GM12878 (cell line): ENCODE measurements at regions not wholly inside any gene's neighbourhood (a gene's known extent, or its start where the extent isn't known, plus 50 kb on each side); places are given as distances from the start of the nearest gene placed in this dataset.

Source experiments
- ATAC-seq: fragments of 200-7000 bp; cut with Tn5 transposase; 3 replicates; pipeline ENCODE4 v1.9.1; 2020; ENCODE audit warnings: mild to moderate bottlenecking, moderate library complexity
- BruUV-seq: library from RNA; stranded (reverse); fragments of 400-500 nt; replicated peaks from 2 replicates; lab custom pipeline; 2021; lab: Mats Ljungman, UMichigan
- CTCF ChIA-PET: fragments of 300-600 bp; sonication (Branson Sonifier 250); formaldehyde crosslinking; extraction: SDS; loops from one replicate; lab custom pipeline; 2021; ENCODE audit warnings: inconsistent platforms; lab: Yijun Ruan, JAX
- POLR2A ChIA-PET: fragments of 350-600 bp; formaldehyde crosslinking; extraction: SDS; loops from one replicate; lab custom pipeline; 2021; ENCODE audit warnings: inconsistent platforms; lab: Charles Lee
- RAD21 ChIA-PET: fragments of 300-600 bp; sonication (Branson Sonifier 250); formaldehyde crosslinking; loops from one replicate; lab custom pipeline; 2023; ENCODE audit warnings: antibody characterized with exemption; ENCODE audit not compliant: unreplicated experiment; lab: Charles Lee
- SMC1A ChIA-PET: fragments of 300-600 bp; sonication (Branson Sonifier 250); formaldehyde crosslinking; loops from one replicate; lab custom pipeline; 2023; ENCODE audit not compliant: unreplicated experiment, uncharacterized antibody; lab: Charles Lee
- DNase-seq: peaks from one replicate; pipeline ENCODE4 v3.0.0-alpha.2; 2011; ENCODE audit warnings: low read depth, low spot score
- FAIRE-seq: peaks from 3 replicates; lab custom pipeline; 2011; peaks lifted over from hg19 to GRCh38; lab: Jason Lieb, UNC
- H2AFZ ChIP-seq: 2 replicates; pipeline ENCODE4 v1.6.0; 2011; ENCODE audit warnings: low read depth, low read length, control low read depth; ENCODE audit not compliant: control insufficient read depth
- H3K27ac ChIP-seq: 2 replicates; pipeline ENCODE4 v1.5.1; 2011; ENCODE audit warnings: control low read depth; ENCODE audit not compliant: control insufficient read depth, insufficient read depth
- H3K27me3 ChIP-seq, 2 experiments: replicated peaks in 1 of 2; 2 replicates each; pipeline versions ENCODE4 v1.6.0 to v1.6.1; 2011; ENCODE audit warnings: low read length in 1 of 2; ENCODE audit not compliant: control insufficient read depth in 2 of 2, insufficient read depth in 2 of 2
- H3K36me3 ChIP-seq, 2 experiments: 2 replicates each; pipeline ENCODE4 v1.5.1; 2011; ENCODE audit warnings: low read length in 1 of 2; ENCODE audit not compliant: control insufficient read depth in 2 of 2, insufficient read depth in 2 of 2
- H3K4me1 ChIP-seq: 2 replicates; pipeline ENCODE4 v1.6.1; 2011; ENCODE audit warnings: mild to moderate bottlenecking, low read length, moderate library complexity, mixed read lengths; ENCODE audit not compliant: control insufficient read depth, insufficient read depth
- H3K4me2 ChIP-seq: 2 replicates; pipeline ENCODE4 v1.6.0; 2011; ENCODE audit warnings: control low read depth; ENCODE audit not compliant: control insufficient read depth, insufficient read depth
- H3K4me3 ChIP-seq: fragments of 200-600 bp; sonication (generic); 2 replicates; pipeline ENCODE4 v1.5.1; 2016
- H3K79me2 ChIP-seq: 2 replicates; pipeline ENCODE4 v1.6.0; 2011; ENCODE audit warnings: low read length; ENCODE audit not compliant: control insufficient read depth, insufficient read depth
- H3K9ac ChIP-seq: 2 replicates; pipeline ENCODE4 v1.8.0; 2011; ENCODE audit warnings: low read length, control low read depth, mixed read lengths; ENCODE audit not compliant: control insufficient read depth, insufficient read depth
- H3K9me3 ChIP-seq: replicated peaks from 3 replicates; pipeline ENCODE4 v1.5.1; 2011; ENCODE audit warnings: mild to moderate bottlenecking, low read length; ENCODE audit not compliant: control insufficient read depth, insufficient read depth
- H4K20me1 ChIP-seq: 2 replicates; pipeline ENCODE4 v1.6.0; 2011; ENCODE audit not compliant: control insufficient read depth, insufficient read depth
- ATF7 ChIP-seq: fragments of 450-650 bp; IDR thresholded peaks from 2 replicates; pipeline ENCODE4 v1.6.1; 2016; ENCODE audit warnings: low read depth, mild to moderate bottlenecking
- BHLHE40 ChIP-seq, 2 experiments: fragments of 450-650 bp in 1 of 2; IDR thresholded peaks; 2 replicates each; pipeline ENCODE4 v1.6.1; 2011 to 2017; ENCODE audit warnings: low read depth in 2 of 2, borderline replicate concordance in 1 of 2, improper control_type of control experiment in 1 of 2, low read length in 1 of 2, mild to moderate bottlenecking in 1 of 2
- EED ChIP-seq: sonication (generic); IDR thresholded peaks from 2 replicates; pipeline ENCODE4 v1.6.1; 2016; ENCODE audit warnings: antibody characterized with exemption, low read depth
- IKZF1 ChIP-seq: fragments of 450-650 bp; conservative IDR thresholded peaks from 2 replicates; pipeline ENCODE4 v1.6.1; 2017; ENCODE audit warnings: antibody characterized with exemption, mild to moderate bottlenecking
- IKZF2 ChIP-seq, 2 experiments: fragments of 450-650 bp; IDR thresholded peaks; 2 replicates each; pipeline ENCODE4 v1.6.1; 2017; ENCODE audit warnings: mild to moderate bottlenecking in 2 of 2, moderate library complexity in 2 of 2
- LARP7 ChIP-seq: fragments of 450-650 bp; IDR thresholded peaks from 2 replicates; pipeline ENCODE4 v1.6.1; 2017; ENCODE audit warnings: mild to moderate bottlenecking
- MTA3 ChIP-seq: IDR thresholded peaks from 2 replicates; pipeline ENCODE4 v1.6.1; 2012; ENCODE audit warnings: low read length, inconsistent platforms, borderline replicate concordance
- NR2F1 ChIP-seq: fragments of 450-650 bp; conservative IDR thresholded peaks from 2 replicates; pipeline ENCODE4 v1.6.1; 2017; ENCODE audit warnings: mild to moderate bottlenecking
- POU2F2 ChIP-seq: IDR thresholded peaks from 3 replicates; pipeline ENCODE4 v1.6.1; 2011; ENCODE audit warnings: low read depth, mild to moderate bottlenecking, low read length, borderline replicate concordance
- SRF ChIP-seq, 2 experiments: IDR thresholded peaks; 2 replicates each; pipeline ENCODE4 v1.6.1; 2011; ENCODE audit warnings: low read depth in 2 of 2, low read length in 2 of 2, mild to moderate bottlenecking in 1 of 2, moderate library complexity in 1 of 2
- TCF3 ChIP-seq: IDR thresholded peaks from 2 replicates; pipeline ENCODE4 v1.6.1; 2012; ENCODE audit warnings: low read depth, mild to moderate bottlenecking, low read length, borderline replicate concordance; ENCODE audit not compliant: insufficient read depth
- YBX1 ChIP-seq: fragments of 450-650 bp; IDR thresholded peaks from 2 replicates; pipeline ENCODE4 v1.6.1; 2016; ENCODE audit warnings: antibody characterized with exemption
- ZNF687 ChIP-seq: fragments of 450-650 bp; IDR thresholded peaks from 2 replicates; pipeline ENCODE4 v1.6.1; 2017; ENCODE audit warnings: mild to moderate bottlenecking, moderate library complexity
- WGBS: methylation state at CpG from one replicate; pipeline ENCODE4 v1.1.6; 2016; ENCODE audit warnings: low lambda C conversion rate; ENCODE audit not compliant: insufficient replicate concordance, insufficient coverage; ENCODE audit errors: missing lambda C conversion rate; 5-methylcytosine and 5-hydroxymethylcytosine counted together
- in situ Hi-C: fragments of 300-500 bp; cut with MboI; formaldehyde crosslinking; loops from 9 replicates; pipeline ENCODE4 v1.14.3; 2018; ENCODE audit warnings: mixed read lengths
- intact Hi-C: fragments of 100-400 bp; cut with micrococcal nuclease; formaldehyde crosslinking; loops from one replicate; pipeline ENCODE4 v1.14.2; 2022; ENCODE audit not compliant: unreplicated experiment

- H3K36me3 ChIP-seq, result no peaks in the 10 kb centered on the region
- BruUV-seq, result no TSS peak
- H2AFZ ChIP-seq, result peak overlapping the region; percentile 61; the same call in 1 of the 2 replicates
- H3K4me2 ChIP-seq, result peak overlapping the region; percentile 72
- H3K27ac ChIP-seq, result peak overlapping the region; percentile 55
- ChIA-PET CTCF (no interaction called here), SMC1A (interaction anchor here (1.6 to 1.8 kb wide), 2 partner anchors 10 to 41 kb away, joined by 4 read pairs; no protein-coding TSS in a partner anchor), RAD21 (no interaction called here), POLR2A (no interaction called here)
- WGBS, result 29% methylated on average over 19 of the region's 20 CpGs
- H3K4me3 ChIP-seq, result no peak overlapping the region
- no peaks in the 10 kb centered on the region for H3K79me2 ChIP-seq
- no peak overlapping the region; the same call in 1 of the 2 replicates for H3K9ac ChIP-seq
- H4K20me1 ChIP-seq, result no peaks in the 10 kb centered on the region
- peak; percentile 18 for ATAC-seq
- in situ Hi-C loops, result no loop called here
- DNase-seq, result no peak
- H3K9me3 ChIP-seq, result peaks cover 4% of the 10 kb centered on the region; the same call in 1 of the 3 replicates
- H3K27me3 ChIP-seq, result no peaks in the 10 kb centered on the region
- FAIRE-seq, result peak; percentile 7
- no peak for TF ChIP-seq SRF (IDR thresholded peaks at IDR 0.05; ENCODE audit: low read depth in 2 of 2, low read length in 2 of 2)
- TF ChIP-seq MTA3, result 0 out of 2 replicates have a peak, but pooled peaks have one; percentile 34
- intact Hi-C loops, result no loop called here
- peaks cover 27% of the 10 kb centered on the region for H3K4me1 ChIP-seq
Observed at GRCh38 chr21:43313221-43313938, 113.6 kb downstream of the SIK1 start.

GRCh38 chr21:43312751-43313169, 114.2 kb downstream of the SIK1 start:
- Histone ChIP-seq H3K27ac (peak overlapping the region; percentile 44), H2AFZ (peak overlapping the region; percentile 63), H3K36me3 (no peaks in the 10 kb centered on the region), H3K27me3 (no peaks in the 10 kb centered on the region), H3K79me2 (no peaks in the 10 kb centered on the region), H3K4me3 (no peak overlapping the region), H3K4me2 (peak overlapping the region; percentile 90), H3K4me1 (peaks cover 27% of the 10 kb centered on the region), H4K20me1 (no peaks in the 10 kb centered on the region), H3K9ac (peak overlapping the region; percentile 26; the same call in 1 of the 2 replicates), H3K9me3 (peaks cover 2% of the 10 kb centered on the region; the same call in 1 of the 3 replicates)
- ChIA-PET RAD21 (interaction anchor here (1.3 to 1.9 kb wide), 2 partner anchors 40 to 43 kb away, joined by 3 to 7 read pairs; no protein-coding TSS in a partner anchor), CTCF (no interaction called here), POLR2A (no interaction called here), SMC1A (interaction anchor here (1.6 to 1.8 kb wide), 2 partner anchors 9 to 41 kb away, joined by 4 read pairs; no protein-coding TSS in a partner anchor)
- DNase-seq (peak; percentile 23), ATAC-seq (peak; percentile 87), FAIRE-seq (peak; percentile 86)
- in situ Hi-C loops, result no loop called here
- 30% methylated on average over 6 of the region's 6 CpGs for WGBS
- intact Hi-C loops, result no loop called here
- BruUV-seq, result no TSS peak
- TF ChIP-seq LARP7 (no peak), NR2F1 (0 out of 2 replicates have a peak, but pooled peaks have one; percentile 55), ZNF687 (no peak), EED (peak; percentile 35; the same call in 1 of the 2 replicates), IKZF2 (IDR thresholded peaks at IDR 0.05) (peak in 1 of 2 experiments; percentile 37; a peak in 1 of 4 replicates), YBX1 (no peak), POU2F2 (peak; percentile 96), ATF7 (no peak), IKZF1 (peak; percentile 55; the same call in 1 of the 2 replicates), BHLHE40 (IDR thresholded peaks at IDR 0.05; ENCODE audit: borderline replicate concordance in 1 of 2, low read depth in 2 of 2, low read length in 1 of 2) (0 out of 4 replicates have a peak, but pooled peaks of 1 of the 2 experiments have one; percentile 29), TCF3 (peak; percentile 78; the same call in 1 of the 2 replicates)
